GM23248 (cell line): ENCODE measurements at regions not wholly inside any gene's neighbourhood (a gene's known extent, or its start where the extent isn't known, plus 50 kb on each side); places are given as distances from the start of the nearest gene placed in this dataset.

Source experiments
- DNase-seq: peaks from one replicate; pipeline ENCODE4 v3.0.0-alpha.2; 2015
- H2AFZ ChIP-seq: fragments of 200-600 bp; sonication (generic); 2 replicates; pipeline ENCODE4 v1.6.1; 2016; ENCODE audit warnings: antibody characterized with exemption
- H3F3A ChIP-seq: fragments of 200-600 bp; sonication (generic); 2 replicates; pipeline ENCODE4 v1.6.1; 2016; ENCODE audit warnings: mild to moderate bottlenecking, antibody characterized with exemption, mixed run types; ENCODE audit not compliant: insufficient read depth
- H3K27ac ChIP-seq: fragments of 200-600 bp; sonication (generic); 2 replicates; pipeline ENCODE4 v1.5.1; 2016; ENCODE audit warnings: mild to moderate bottlenecking
- H3K27me3 ChIP-seq: fragments of 200-600 bp; sonication (generic); replicated peaks from 2 replicates; pipeline ENCODE4 v1.6.1; 2016; ENCODE audit warnings: mild to moderate bottlenecking; ENCODE audit not compliant: insufficient read depth
- H3K36me3 ChIP-seq: fragments of 200-600 bp; sonication (generic); 2 replicates; pipeline ENCODE4 v1.6.1; 2016; ENCODE audit warnings: low read depth, mild to moderate bottlenecking
- H3K4me1 ChIP-seq: fragments of 200-600 bp; sonication (generic); 2 replicates; pipeline ENCODE4 v1.6.1; 2016; ENCODE audit warnings: mild to moderate bottlenecking; ENCODE audit not compliant: insufficient read depth
- H3K4me2 ChIP-seq: fragments of 200-600 bp; sonication (generic); one replicate; pipeline ENCODE4 v1.6.1; 2016; ENCODE audit warnings: mild to moderate bottlenecking; ENCODE audit not compliant: unreplicated experiment
- H3K4me3 ChIP-seq: fragments of 200-600 bp; sonication (generic); 2 replicates; pipeline ENCODE4 v1.5.1; 2016; ENCODE audit warnings: mild to moderate bottlenecking
- H3K79me2 ChIP-seq: fragments of 200-600 bp; sonication (generic); 2 replicates; pipeline ENCODE4 v1.6.1; 2016; ENCODE audit warnings: mild to moderate bottlenecking; ENCODE audit not compliant: insufficient read depth
- H3K9ac ChIP-seq: fragments of 200-600 bp; sonication (generic); 2 replicates; pipeline ENCODE4 v1.6.1; 2016; ENCODE audit warnings: mild to moderate bottlenecking
- H3K9me2 ChIP-seq: fragments of 200-600 bp; sonication (generic); 2 replicates; pipeline ENCODE4 v1.6.1; 2016; ENCODE audit warnings: mixed run types, mild to moderate bottlenecking, moderate library complexity; ENCODE audit not compliant: insufficient read depth
- H3K9me3 ChIP-seq: fragments of 200-600 bp; sonication (generic); one replicate; pipeline ENCODE4 v1.6.1; 2017; ENCODE audit warnings: low read depth
- H4K20me1 ChIP-seq: fragments of 200-600 bp; sonication (generic); 2 replicates; pipeline ENCODE4 v1.6.0; 2016; ENCODE audit not compliant: insufficient read depth
- EZH2 ChIP-seq: fragments of 200-600 bp; sonication (generic); IDR thresholded peaks from 2 replicates; pipeline ENCODE4 v1.6.1; 2018; ENCODE audit warnings: antibody characterized with exemption, mild to moderate bottlenecking; ENCODE audit not compliant: insufficient read depth, poor library complexity, severe bottlenecking
- EZH2phosphoT487 ChIP-seq: fragments of 200-600 bp; sonication (generic); IDR thresholded peaks from 2 replicates; pipeline ENCODE4 v1.6.1; 2018; ENCODE audit warnings: antibody characterized with exemption, moderate library complexity, mild to moderate bottlenecking, low read depth; ENCODE audit not compliant: insufficient read depth
- WGBS, 2 experiments: methylation state at CpG; one replicate each; pipeline ENCODE4 v1.1.6; 2015 to 2017; ENCODE audit warnings: low lambda C conversion rate in 2 of 2, low coverage in 1 of 2; ENCODE audit errors: missing lambda C conversion rate in 2 of 2; 5-methylcytosine and 5-hydroxymethylcytosine counted together
- in situ Hi-C: fragments of 300-500 bp; cut with MboI; formaldehyde crosslinking; loops from 2 replicates; pipeline ENCODE4 v1.15.0; 2020

DNA sequence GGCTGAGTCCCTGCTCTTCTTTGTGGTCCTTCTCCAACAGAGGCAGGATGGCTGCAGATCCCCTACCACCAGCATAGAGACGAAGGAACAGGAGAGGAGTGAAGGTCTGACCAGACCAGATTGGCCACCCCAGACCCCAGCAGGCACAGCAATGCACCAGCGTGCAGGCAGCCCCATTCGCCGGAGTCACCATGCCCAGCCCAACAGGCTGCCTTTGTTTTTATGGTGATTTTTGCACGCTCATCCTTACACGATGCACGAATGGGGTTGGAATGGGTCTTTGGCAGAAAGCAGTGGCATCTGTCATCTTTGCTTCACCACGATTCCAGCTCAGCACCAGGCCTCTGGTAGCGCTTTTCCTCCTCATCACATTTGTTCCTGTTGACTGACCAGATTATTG, 427.6 kb downstream of the INHBA start:
- Histone ChIP-seq H2AFZ (no peak overlapping the region), H3K4me2 (no peak overlapping the region), H3K27me3 (no peaks in the 10 kb centered on the region), H3K4me3 (no peak overlapping the region), H3K9me2 (no peaks in the 10 kb centered on the region), H3K36me3 (no peaks in the 10 kb centered on the region), H3K79me2 (no peaks in the 10 kb centered on the region), H3K27ac (no peak overlapping the region), H3F3A (no peaks in the 10 kb centered on the region), H4K20me1 (no peaks in the 10 kb centered on the region; the same call in 1 of the 2 replicates), H3K9ac (no peak overlapping the region), H3K9me3 (no peaks in the 10 kb centered on the region), H3K4me1 (no peaks in the 10 kb centered on the region)
- no peak for DNase-seq
- TF ChIP-seq EZH2phosphoT487, result no peak
- TF ChIP-seq EZH2, result no peak
- in situ Hi-C loops, result no loop called here
- WGBS, 2 experiments, result 63 to 79% methylated on average over 9 of the region's 9 CpGs

DNA sequence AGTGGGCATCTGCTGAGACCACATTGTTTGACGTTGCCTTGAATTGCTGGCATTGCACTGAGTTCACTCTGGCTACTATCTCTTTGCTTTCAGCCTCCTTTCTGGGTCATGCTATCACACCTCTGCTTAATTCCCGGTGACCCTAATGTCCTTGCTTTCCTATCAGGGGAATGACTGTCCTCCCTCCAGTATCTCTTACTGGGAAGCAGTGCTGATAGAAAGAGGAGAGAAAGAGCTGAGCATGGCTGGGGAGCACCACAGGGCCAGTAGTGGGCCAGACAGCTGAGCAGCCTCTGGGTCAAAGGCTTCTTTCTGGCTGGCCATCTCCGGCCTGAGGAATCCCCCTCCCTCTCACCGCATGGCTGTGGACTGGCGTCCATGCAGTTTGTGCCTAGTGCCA, 428.7 kb downstream of the INHBA start:
- H3K4me1 ChIP-seq, result no peaks in the 10 kb centered on the region
- H3K79me2 ChIP-seq, result no peaks in the 10 kb centered on the region
- no peaks in the 10 kb centered on the region for H3K36me3 ChIP-seq
- H3K27me3 ChIP-seq, result no peaks in the 10 kb centered on the region
- TF ChIP-seq EZH2 (no peak), EZH2phosphoT487 (no peak)
- no peaks in the 10 kb centered on the region for H3K9me3 ChIP-seq
- no peak for DNase-seq
- no peak overlapping the region for H3K4me3 ChIP-seq
- WGBS, 2 experiments, result 69 to 84% methylated on average over 5 of the region's 5 CpGs
- no peaks in the 10 kb centered on the region for H3F3A ChIP-seq
- no peaks in the 10 kb centered on the region for H3K9me2 ChIP-seq
- H2AFZ ChIP-seq, result no peak overlapping the region
- no peak overlapping the region for H3K27ac ChIP-seq
- in situ Hi-C loops, result no loop called here
- H4K20me1 ChIP-seq, result no peaks in the 10 kb centered on the region; the same call in 1 of the 2 replicates
- no peak overlapping the region for H3K9ac ChIP-seq
- no peak overlapping the region for H3K4me2 ChIP-seq

DNA sequence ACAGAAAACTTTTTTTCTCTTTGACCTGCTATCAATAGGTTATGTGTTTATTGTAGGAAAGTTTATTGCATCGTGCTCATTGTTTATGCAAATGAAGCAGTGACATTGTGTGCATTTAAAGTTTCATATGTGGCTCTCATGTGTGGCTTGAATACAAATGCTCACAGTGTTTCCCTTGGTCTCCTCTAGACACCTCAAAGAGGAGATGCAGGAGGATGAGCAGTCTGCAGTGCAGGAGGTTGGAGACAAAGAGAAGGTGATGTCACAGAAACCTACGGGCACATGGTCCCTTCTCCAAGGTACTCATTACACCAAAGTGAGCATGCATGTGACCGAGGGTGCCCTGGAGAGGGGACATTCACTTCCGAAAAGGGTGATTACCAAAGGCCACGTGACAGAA, 430.2 kb downstream of the INHBA start:
- H3K36me3 ChIP-seq, result no peaks in the 10 kb centered on the region
- TF ChIP-seq EZH2, result no peak
- no peak for TF ChIP-seq EZH2phosphoT487
- no peaks in the 10 kb centered on the region for H3K9me2 ChIP-seq
- H3K27ac ChIP-seq, result no peak overlapping the region
- H3K4me1 ChIP-seq, result no peaks in the 10 kb centered on the region
- no peaks in the 10 kb centered on the region for H3F3A ChIP-seq
- no peaks in the 10 kb centered on the region for H4K20me1 ChIP-seq
- H3K9ac ChIP-seq, result no peak overlapping the region
- DNase-seq, result no peak
- H3K27me3 ChIP-seq, result no peaks in the 10 kb centered on the region
- H3K4me3 ChIP-seq, result no peak overlapping the region
- in situ Hi-C loops, result no loop called here
- H3K79me2 ChIP-seq, result no peaks in the 10 kb centered on the region
- H3K4me2 ChIP-seq, result no peak overlapping the region
- WGBS, 2 experiments, result 87 to 93% methylated on average over 5 of the region's 5 CpGs
- H2AFZ ChIP-seq, result no peak overlapping the region
- no peaks in the 10 kb centered on the region for H3K9me3 ChIP-seq

DNA sequence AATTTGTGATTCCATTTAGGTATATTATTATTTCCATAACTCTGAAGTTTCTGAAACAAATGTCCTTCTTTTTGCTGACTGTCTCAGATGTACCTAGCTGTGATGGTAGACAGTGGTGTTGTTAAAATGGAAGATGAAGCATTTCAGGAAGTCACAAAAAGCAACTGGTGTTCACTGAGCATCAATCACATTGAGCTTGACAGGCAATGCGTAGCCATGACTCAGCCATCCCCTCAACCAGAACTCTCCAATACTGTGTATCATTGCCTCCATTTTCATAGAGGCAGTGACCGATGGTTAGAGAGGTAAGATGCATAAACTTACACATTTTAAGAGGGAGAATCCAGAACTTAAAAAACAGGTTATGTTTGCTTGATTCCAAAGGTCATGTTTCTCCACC, 434.0 kb downstream of the INHBA start:
- no peaks in the 10 kb centered on the region for H3K36me3 ChIP-seq
- in situ Hi-C loops, result no loop called here

DNA sequence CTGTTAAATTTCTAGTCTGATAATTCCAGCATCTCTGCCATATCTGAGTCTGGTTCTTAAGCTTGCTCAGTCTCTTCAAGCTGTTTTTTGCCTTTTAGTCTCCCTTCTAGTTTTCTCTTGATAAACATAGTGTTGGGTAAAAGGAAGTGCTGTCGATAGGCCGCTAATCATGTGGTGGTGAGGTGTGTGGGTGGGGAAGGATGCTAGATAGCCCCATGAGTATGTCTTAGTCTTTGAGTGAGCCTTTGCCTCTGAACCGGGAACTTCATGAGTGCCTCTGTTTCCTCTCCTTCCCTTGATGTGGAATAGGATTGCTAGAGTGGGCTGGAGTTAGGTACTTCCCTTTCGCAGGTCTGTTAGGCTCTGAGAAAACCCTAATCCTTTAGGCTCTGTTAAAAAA, 441.8 kb downstream of the INHBA start:
- no peak overlapping the region for H3K27ac ChIP-seq
- no peak overlapping the region for H2AFZ ChIP-seq
- no peak for DNase-seq
- H3K4me2 ChIP-seq, result no peak overlapping the region
- H3K4me3 ChIP-seq, result no peak overlapping the region
- in situ Hi-C loops, result no loop called here
- no peaks in the 10 kb centered on the region for H3K36me3 ChIP-seq
- 94 to 100% methylated on average over 4 of the region's 4 CpGs for WGBS, 2 experiments
- H3K4me1 ChIP-seq, result peaks cover 13% of the 10 kb centered on the region
- no peaks in the 10 kb centered on the region for H3K9me2 ChIP-seq
- H3K9me3 ChIP-seq, result no peaks in the 10 kb centered on the region
- peaks cover 12% of the 10 kb centered on the region; the same call in 1 of the 2 replicates for H3F3A ChIP-seq
- H4K20me1 ChIP-seq, result no peaks in the 10 kb centered on the region
- H3K27me3 ChIP-seq, result no peaks in the 10 kb centered on the region
- H3K79me2 ChIP-seq, result no peaks in the 10 kb centered on the region
- no peak overlapping the region for H3K9ac ChIP-seq
- no peak for TF ChIP-seq EZH2
- TF ChIP-seq EZH2phosphoT487, result no peak

More for the DNA sequence above, 434.0 kb downstream of the INHBA start:
- no peak overlapping the region for H3K4me3 ChIP-seq
- TF ChIP-seq EZH2 (no peak), EZH2phosphoT487 (no peak)
- no peak overlapping the region for H3K9ac ChIP-seq
- H3K9me2 ChIP-seq, result no peaks in the 10 kb centered on the region
- H3K27me3 ChIP-seq, result no peaks in the 10 kb centered on the region
- no peak overlapping the region for H3K27ac ChIP-seq
- no peaks in the 10 kb centered on the region for H4K20me1 ChIP-seq
- WGBS, 2 experiments, result 94 to 98% methylated on average over 2 of the region's 2 CpGs
- H3K4me1 ChIP-seq, result no peaks in the 10 kb centered on the region
- no peak overlapping the region for H3K4me2 ChIP-seq
- H2AFZ ChIP-seq, result no peak overlapping the region
- H3K79me2 ChIP-seq, result no peaks in the 10 kb centered on the region
- H3K9me3 ChIP-seq, result no peaks in the 10 kb centered on the region
- no peaks in the 10 kb centered on the region for H3F3A ChIP-seq
- no peak for DNase-seq
